ENCODE measurements at regions not wholly inside any gene's neighbourhood (a gene's known extent, or its start where the extent isn't known, plus 50 kb on each side); places are given as distances from the start of the nearest gene placed in this dataset.

- CTCF ChIA-PET, result no interaction called here
Measured at GRCh38 chr5:30809933-30810332, 383.6 kb upstream of the CDH6 start.

GRCh38 chr5:30808996-30809395 lies 384.5 kb upstream of the CDH6 start:
- no peak for DNase-seq (ENCODE audit: low read depth, low spot score)
- no peak overlapping the region for H3K4me2 ChIP-seq (ENCODE audit: insufficient read depth, low read length)
- no peaks in the 10 kb centered on the region for H3K36me3 ChIP-seq (ENCODE audit: control insufficient read depth in 2 of 2, extremely low read depth in 1 of 2, insufficient read depth in 2 of 2, low read length in 2 of 2)
- no peaks in the 10 kb centered on the region for H3K4me1 ChIP-seq (ENCODE audit: control insufficient read depth, extremely low read depth, insufficient read depth, low read length)
- no peaks in the 10 kb centered on the region for H3K27me3 ChIP-seq (ENCODE audit: control insufficient read depth in 2 of 2, insufficient read depth in 2 of 2, low read length in 2 of 2)
- H3K9ac ChIP-seq (replicated peaks; ENCODE audit: extremely low read depth, insufficient read depth, low read length), result no peak overlapping the region
- ChIA-PET POLR2A (no interaction called here), CTCF (no interaction called here)
- H3K27ac ChIP-seq (ENCODE audit: insufficient read depth, low read depth, low read length), result no peak overlapping the region
- dilution Hi-C loops (cut with MboI; ENCODE audit: extremely low pct_ligation_motif_present, low sequenced_read_pairs) (no loop called here), intact Hi-C loops (cut with micrococcal nuclease) (no loop called here)
- BruUV-seq (replicated peaks), result no TSS peak
- H4K20me1 ChIP-seq (replicated peaks; ENCODE audit: control insufficient read depth, extremely low read depth, insufficient read depth, low read length), result no peaks in the 10 kb centered on the region
- H3K9me1 ChIP-seq (replicated peaks; ENCODE audit: control insufficient read depth, extremely low read depth, insufficient read depth, low read length), result no peaks in the 10 kb centered on the region
- H3K4me3 ChIP-seq (replicated peaks in 1 of 3; ENCODE audit: insufficient read depth in 1 of 3, low read depth in 1 of 3, low read length in 3 of 3), result no peak overlapping the region
- H3K79me2 ChIP-seq (ENCODE audit: control insufficient read depth, insufficient read depth, low read length), result no peaks in the 10 kb centered on the region
- H3K9me3 ChIP-seq (replicated peaks; ENCODE audit: control insufficient read depth, insufficient read depth, low read length), result peaks cover 7% of the 10 kb centered on the region
- no peak for FAIRE-seq
- H2AFZ ChIP-seq (ENCODE audit: low read depth, low read length), result no peak overlapping the region
- TF ChIP-seq MYC (IDR thresholded peaks at IDR 0.05; ENCODE audit: low read depth, low read length), result no peak
- no peak for TF ChIP-seq MAX (IDR thresholded peaks at IDR 0.05; ENCODE audit: insufficient read depth, insufficient read length)
- no peak for TF ChIP-seq EZH2 (IDR thresholded peaks at IDR 0.05; ENCODE audit: borderline replicate concordance, low read depth, low read length, severe bottlenecking)
- TF ChIP-seq CTCF (IDR thresholded peaks at IDR 0.05; ENCODE audit: extremely low read depth in 1 of 2, insufficient read depth in 1 of 2, low read depth in 1 of 2, low read length in 2 of 2), result no peak
- no peak for TF ChIP-seq POLR2A (IDR thresholded peaks at IDR 0.05; ENCODE audit: low read depth, low read length)
- no peak for TF ChIP-seq FOS (IDR thresholded peaks at IDR 0.05; ENCODE audit: borderline replicate concordance, insufficient read depth, low read length)
- TF ChIP-seq POLR2AphosphoS5 (IDR thresholded peaks at IDR 0.05; ENCODE audit: insufficient read depth, low read depth, low read length), result no peak
- no peak for TF ChIP-seq JUN (IDR thresholded peaks at IDR 0.05; ENCODE audit: borderline replicate concordance, insufficient read depth, insufficient read length, low read depth)
- TF ChIP-seq GATA2 (IDR thresholded peaks at IDR 0.05; ENCODE audit: insufficient read depth, insufficient read length, low read depth, low read length), result no peak

More at GRCh38 chr5:30809933-30810332, 383.6 kb upstream of the CDH6 start:
- Histone ChIP-seq H3K4me1 (ENCODE audit: control insufficient read depth, extremely low read depth, insufficient read depth, low read length) (no peaks in the 10 kb centered on the region), H3K4me2 (ENCODE audit: insufficient read depth, low read length) (no peak overlapping the region), H3K79me2 (ENCODE audit: control insufficient read depth, insufficient read depth, low read length) (no peaks in the 10 kb centered on the region), H2AFZ (ENCODE audit: low read depth, low read length) (no peak overlapping the region), H3K27me3 (ENCODE audit: control insufficient read depth in 2 of 2, insufficient read depth in 2 of 2, low read length in 2 of 2) (no peaks in the 10 kb centered on the region), H3K9ac (replicated peaks; ENCODE audit: extremely low read depth, insufficient read depth, low read length) (no peak overlapping the region), H3K4me3 (replicated peaks in 1 of 3; ENCODE audit: insufficient read depth in 1 of 3, low read depth in 1 of 3, low read length in 3 of 3) (no peak overlapping the region), H4K20me1 (replicated peaks; ENCODE audit: control insufficient read depth, extremely low read depth, insufficient read depth, low read length) (no peaks in the 10 kb centered on the region), H3K27ac (ENCODE audit: insufficient read depth, low read depth, low read length) (no peak overlapping the region), H3K36me3 (ENCODE audit: control insufficient read depth in 2 of 2, extremely low read depth in 1 of 2, insufficient read depth in 2 of 2, low read length in 2 of 2) (no peaks in the 10 kb centered on the region), H3K9me3 (replicated peaks; ENCODE audit: control insufficient read depth, insufficient read depth, low read length) (peaks cover 4% of the 10 kb centered on the region), H3K9me1 (replicated peaks; ENCODE audit: control insufficient read depth, extremely low read depth, insufficient read depth, low read length) (no peaks in the 10 kb centered on the region)
- no peak for TF ChIP-seq EZH2 (IDR thresholded peaks at IDR 0.05; ENCODE audit: borderline replicate concordance, low read depth, low read length, severe bottlenecking)
- DNase-seq (ENCODE audit: low read depth, low spot score), result no peak
- FAIRE-seq, result no peak
- BruUV-seq (replicated peaks), result no TSS peak
- intact Hi-C loops (cut with micrococcal nuclease), result no loop called here
- dilution Hi-C loops (cut with MboI; ENCODE audit: extremely low pct_ligation_motif_present, low sequenced_read_pairs), result no loop called here
- POLR2A ChIA-PET, result no interaction called here

Measured in endothelial cell of umbilical vein (primary cell).